ENCODE measurements at regions not wholly inside any gene's neighbourhood (a gene's known extent, or its start where the extent isn't known, plus 50 kb on each side); places are given as distances from the start of the nearest gene placed in this dataset.

GRCh38 chr21:25002676-25003075, 604.6 kb downstream of the MRPL39 start:
- no peak for DNase-seq

GRCh38 chr21:24995216-24995615, 612.1 kb downstream of the MRPL39 start:
- no peak for DNase-seq

- no peak for DNase-seq
Observed at GRCh38 chr21:24994717-24995116, 612.6 kb downstream of the MRPL39 start.

GRCh38 chr21:24989516-24989915, 617.8 kb downstream of the MRPL39 start:
- DNase-seq = no peak

- no peak for DNase-seq
Observed at GRCh38 chr21:24988941-24989340, 618.3 kb downstream of the MRPL39 start.

GRCh38 chr21:24976238-24976637, 631.0 kb downstream of the MRPL39 start:
- no peak for DNase-seq

GRCh38 chr21:24969068-24969467, 638.2 kb downstream of the MRPL39 start:
- no peak for DNase-seq

- DNase-seq = peak in 1 of 5 experiments; percentile 57
Observed at GRCh38 chr21:24955275-24955961, 651.9 kb downstream of the MRPL39 start.

- DNase-seq = no peak
Observed at GRCh38 chr21:24948186-24948585, 659.1 kb downstream of the MRPL39 start.

- DNase-seq = no peak
Observed at GRCh38 chr21:24945910-24946309, 661.4 kb downstream of the MRPL39 start.

- DNase-seq = no peak
Observed at GRCh38 chr21:24941316-24942185, 665.7 kb downstream of the MRPL39 start.

- DNase-seq = no peak
Observed at GRCh38 chr21:24939291-24939690, 668.0 kb downstream of the MRPL39 start.

- DNase-seq = no peak
Observed at GRCh38 chr21:24938573-24938972, 668.7 kb downstream of the MRPL39 start.

GRCh38 chr21:24935991-24936390, 671.3 kb downstream of the MRPL39 start:
- no peak for DNase-seq

- DNase-seq = no peak
Observed at GRCh38 chr21:24910591-24910990, 696.7 kb downstream of the MRPL39 start.

- no peak for DNase-seq
Observed at GRCh38 chr21:24903994-24904635, 703.2 kb downstream of the MRPL39 start.

GRCh38 chr21:24899138-24899537, 708.1 kb downstream of the MRPL39 start:
- no peak for DNase-seq

- DNase-seq = no peak
Observed at GRCh38 chr21:24897883-24898282, 709.4 kb downstream of the MRPL39 start.

- no peak for DNase-seq
Observed at GRCh38 chr21:24896735-24897124, 710.6 kb downstream of the MRPL39 start.

- peak in 1 of 5 experiments; percentile 1 for DNase-seq
Observed at GRCh38 chr21:24895885-24896734, 711.2 kb downstream of the MRPL39 start.

GRCh38 chr21:24894324-24894723, 713.0 kb downstream of the MRPL39 start:
- DNase-seq = no peak

GRCh38 chr21:24890021-24890420, 717.3 kb downstream of the MRPL39 start:
- no peak for DNase-seq

- DNase-seq = no peak
Observed at GRCh38 chr21:24881506-24881905, 725.8 kb downstream of the MRPL39 start.
